ENCODE measurements at regions not wholly inside any gene's neighbourhood (a gene's known extent, or its start where the extent isn't known, plus 50 kb on each side); places are given as distances from the start of the nearest gene placed in this dataset.

- no peak overlapping the region for H3K9ac ChIP-seq (ENCODE audit: low read length)
- no peaks in the 10 kb centered on the region for H3K36me3 ChIP-seq (ENCODE audit: low read depth, low read length)
- H3F3A ChIP-seq (ENCODE audit: low read length, unreplicated experiment): no peaks in the 10 kb centered on the region
- BruUV-seq (replicated peaks): no TSS peak
- H3K9me3 ChIP-seq (ENCODE audit: low read length): no peaks in the 10 kb centered on the region
- H3K27ac ChIP-seq (ENCODE audit: low read length): no peak overlapping the region
- TF ChIP-seq CTCF (conservative IDR thresholded peaks at IDR 0.05; ENCODE audit: low read depth, low read length) (no peak), EZH2 (IDR thresholded peaks at IDR 0.05; ENCODE audit: low read length, unreplicated experiment) (no peak), EZH2phosphoT487 (IDR thresholded peaks at IDR 0.05; ENCODE audit: borderline replicate concordance, low read length) (no peak)
- H3K27me3 ChIP-seq (ENCODE audit: low read length): no peaks in the 10 kb centered on the region
- 0 out of 2 replicates have a peak, but pooled peaks cover 3% of the 10 kb centered on the region for H3K4me1 ChIP-seq (ENCODE audit: insufficient read depth, low read length)
- H3K4me2 ChIP-seq (ENCODE audit: low read length): no peak overlapping the region
- DNase-seq (peak; percentile 71), ATAC-seq (peak; percentile 100)
- H3K9me2 ChIP-seq (replicated peaks; ENCODE audit: low read length): no peaks in the 10 kb centered on the region
- H3K4me3 ChIP-seq (ENCODE audit: low read length): no peak overlapping the region
- intact Hi-C loops (cut with micrococcal nuclease): loop anchor here (5.0 kb wide), 1 partner anchor 213 kb away; no protein-coding TSS in a partner anchor
- CTCF ChIA-PET: no interaction called here
- H3K79me2 ChIP-seq (ENCODE audit: low read length): no peaks in the 10 kb centered on the region
- POLR2A ChIA-PET (ENCODE audit: unreplicated experiment): no interaction called here
- no peaks in the 10 kb centered on the region for H4K20me1 ChIP-seq (ENCODE audit: low read length)
- no peak overlapping the region for H2AFZ ChIP-seq (ENCODE audit: low read length)
These were observed 519.3 kb upstream of the PTGER4 start for GRCh38 chr5:40160435-40160834.

DNA sequence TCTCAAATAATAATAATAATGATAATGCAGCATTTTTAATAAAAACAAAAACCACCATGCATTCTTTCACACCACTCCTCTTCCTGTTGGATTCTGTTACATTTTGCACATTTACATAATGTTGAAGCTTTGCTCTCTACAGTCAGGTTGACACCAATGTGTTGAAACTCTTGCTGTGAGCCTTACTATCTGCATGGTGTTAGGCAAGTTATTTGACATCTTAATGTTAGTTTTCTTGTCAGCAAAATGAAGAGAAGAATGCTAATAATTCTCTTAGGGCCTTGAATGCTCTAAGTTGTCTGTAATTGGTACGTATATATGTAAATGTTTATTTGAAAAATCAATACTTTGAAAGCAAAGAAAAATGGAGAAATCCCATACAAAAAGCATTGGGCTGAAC, 525.5 kb upstream of the PTGER4 start:
- Histone ChIP-seq H3K27me3 (ENCODE audit: low read length) (no peaks in the 10 kb centered on the region), H3K79me2 (ENCODE audit: low read length) (no peaks in the 10 kb centered on the region), H3K4me1 (ENCODE audit: insufficient read depth, low read length) (no peaks in the 10 kb centered on the region), H3K9me3 (ENCODE audit: low read length) (no peaks in the 10 kb centered on the region), H4K20me1 (ENCODE audit: low read length) (no peaks in the 10 kb centered on the region), H2AFZ (ENCODE audit: low read length) (no peak overlapping the region), H3K4me2 (ENCODE audit: low read length) (no peak overlapping the region), H3F3A (ENCODE audit: low read length, unreplicated experiment) (no peaks in the 10 kb centered on the region), H3K36me3 (ENCODE audit: low read depth, low read length) (no peaks in the 10 kb centered on the region), H3K27ac (ENCODE audit: low read length) (no peak overlapping the region), H3K9ac (ENCODE audit: low read length) (no peak overlapping the region), H3K4me3 (ENCODE audit: low read length) (no peak overlapping the region), H3K9me2 (replicated peaks; ENCODE audit: low read length) (no peaks in the 10 kb centered on the region)
- POLR2A ChIA-PET (ENCODE audit: unreplicated experiment): no interaction called here
- no peak for ATAC-seq
- intact Hi-C loops (cut with micrococcal nuclease): loop anchor here (10.0 kb wide), 1 partner anchor 579 kb away; no protein-coding TSS in a partner anchor
- CTCF ChIA-PET: interaction anchor here (0.7 kb wide), 1 partner anchor 113 kb away, joined by 4 read pairs; no protein-coding TSS in a partner anchor
- no peak for TF ChIP-seq EZH2phosphoT487 (IDR thresholded peaks at IDR 0.05; ENCODE audit: borderline replicate concordance, low read length)
- TF ChIP-seq CTCF (conservative IDR thresholded peaks at IDR 0.05; ENCODE audit: low read depth, low read length): no peak
- no peak for TF ChIP-seq EZH2 (IDR thresholded peaks at IDR 0.05; ENCODE audit: low read length, unreplicated experiment)
- no TSS peak for BruUV-seq (replicated peaks)
- no peak for DNase-seq

- H3K9me2 ChIP-seq (replicated peaks; ENCODE audit: low read length): no peaks in the 10 kb centered on the region
- no peaks in the 10 kb centered on the region for H3K79me2 ChIP-seq (ENCODE audit: low read length)
- no peaks in the 10 kb centered on the region for H3K27me3 ChIP-seq (ENCODE audit: low read length)
- no peaks in the 10 kb centered on the region for H4K20me1 ChIP-seq (ENCODE audit: low read length)
- CTCF ChIA-PET: no interaction called here
- no peaks in the 10 kb centered on the region for H3K4me1 ChIP-seq (ENCODE audit: insufficient read depth, low read length)
- no peak overlapping the region for H3K27ac ChIP-seq (ENCODE audit: low read length)
- H3K9ac ChIP-seq (ENCODE audit: low read length): no peak overlapping the region
- TF ChIP-seq EZH2phosphoT487 (IDR thresholded peaks at IDR 0.05; ENCODE audit: borderline replicate concordance, low read length) (no peak), CTCF (conservative IDR thresholded peaks at IDR 0.05; ENCODE audit: low read depth, low read length) (no peak), EZH2 (IDR thresholded peaks at IDR 0.05; ENCODE audit: low read length, unreplicated experiment) (no peak)
- ATAC-seq (no peak), DNase-seq (no peak)
- no peak overlapping the region for H3K4me3 ChIP-seq (ENCODE audit: low read length)
- H2AFZ ChIP-seq (ENCODE audit: low read length): no peak overlapping the region
- no peaks in the 10 kb centered on the region for H3K36me3 ChIP-seq (ENCODE audit: low read depth, low read length)
- no peak overlapping the region for H3K4me2 ChIP-seq (ENCODE audit: low read length)
- intact Hi-C loops (cut with micrococcal nuclease): loop anchor here (10.0 kb wide), 1 partner anchor 576 kb away; no protein-coding TSS in a partner anchor
- no TSS peak for BruUV-seq (replicated peaks)
- no peaks in the 10 kb centered on the region for H3K9me3 ChIP-seq (ENCODE audit: low read length)
- no peaks in the 10 kb centered on the region for H3F3A ChIP-seq (ENCODE audit: low read length, unreplicated experiment)
- POLR2A ChIA-PET (ENCODE audit: unreplicated experiment): no interaction called here
These were observed 528.8 kb upstream of the PTGER4 start for GRCh38 chr5:40150896-40151295.
